CD4-positive, alpha-beta memory T cell (primary cell): ENCODE measurements at regions not wholly inside any gene's neighbourhood (a gene's known extent, or its start where the extent isn't known, plus 50 kb on each side); places are given as distances from the start of the nearest gene placed in this dataset.

Experiments
- CTCF ChIA-PET: fragments of 350-600 bp; sonication (Branson Sonifier 250); formaldehyde crosslinking; loops from one replicate; lab custom pipeline; 2021; ENCODE audit warnings: inconsistent platforms; ENCODE audit not compliant: partially characterized antibody; lab: Charles Lee
- POLR2A ChIA-PET: fragments of 350-600 bp; sonication (Branson Sonifier 250); formaldehyde crosslinking; loops from one replicate; lab custom pipeline; 2021; ENCODE audit not compliant: partially characterized antibody; lab: Charles Lee
- DNase-seq, 5 donors: peaks; one replicate each; pipeline versions ENCODE4 v3.0.0 to v3.0.0-alpha.2; 2020 to 2022; ENCODE audit warnings: mixed read lengths in 1 of 5
- H3K27ac ChIP-seq: one replicate; pipeline ENCODE4 v1.7.0; 2013; ENCODE audit warnings: low read depth, low read length
- H3K27me3 ChIP-seq: 2 replicates; pipeline ENCODE4 v1.7.0; 2013; ENCODE audit warnings: mild to moderate bottlenecking, low read length, moderate library complexity; ENCODE audit not compliant: insufficient read depth
- H3K36me3 ChIP-seq: 2 replicates; pipeline ENCODE4 v1.7.0; 2013; ENCODE audit warnings: mild to moderate bottlenecking, low read length, moderate library complexity; ENCODE audit not compliant: insufficient read depth
- H3K4me1 ChIP-seq: 2 replicates; pipeline ENCODE4 v1.7.0; 2013; ENCODE audit warnings: mild to moderate bottlenecking, low read length, moderate library complexity; ENCODE audit not compliant: insufficient read depth
- H3K4me3 ChIP-seq, 2 donors: one replicate each; pipeline ENCODE4 v1.7.0; 2013; ENCODE audit warnings: low read length in 2 of 2, mild to moderate bottlenecking in 1 of 2
- H3K9me3 ChIP-seq, 2 donors: one replicate each; pipeline ENCODE4 v1.7.0; 2013; ENCODE audit warnings: low read length in 2 of 2, control low read depth in 1 of 2; ENCODE audit not compliant: control insufficient read depth in 1 of 2
- H3K27ac Mint-ChIP-seq, 7 donors: one replicate each; pipeline ENCODE4 v1.8.0; 2020 to 2021; ENCODE audit warnings: mixed read lengths in 7 of 7, mild to moderate bottlenecking in 6 of 7, inconsistent platforms in 3 of 7, moderate library complexity in 3 of 7
- H3K27me3 Mint-ChIP-seq, 2 donors: one replicate each; pipeline ENCODE4 v1.8.0; 2020 to 2021; ENCODE audit warnings: mixed read lengths in 2 of 2
- H3K36me3 Mint-ChIP-seq, 2 donors: one replicate each; pipeline ENCODE4 v1.8.0; 2020 to 2021; ENCODE audit warnings: mixed read lengths in 2 of 2, inconsistent platforms in 1 of 2, mild to moderate bottlenecking in 1 of 2
- H3K4me1 Mint-ChIP-seq, 4 donors: one replicate each; pipeline ENCODE4 v1.8.0; 2020 to 2021; ENCODE audit warnings: mixed read lengths in 4 of 4, mild to moderate bottlenecking in 1 of 4
- H3K4me3 Mint-ChIP-seq, 8 donors: one replicate each; pipeline ENCODE4 v1.8.0; 2020 to 2021; ENCODE audit warnings: mixed read lengths in 8 of 8, mild to moderate bottlenecking in 7 of 8, moderate library complexity in 6 of 8, inconsistent platforms in 3 of 8
- H3K9me3 Mint-ChIP-seq, 8 donors: one replicate each; pipeline ENCODE4 v1.8.0; 2020 to 2021; ENCODE audit warnings: mixed read lengths in 8 of 8, mild to moderate bottlenecking in 5 of 8, inconsistent platforms in 3 of 8, moderate library complexity in 1 of 8
- intact Hi-C: fragments of 100-400 bp; cut with micrococcal nuclease; formaldehyde crosslinking; loops from one replicate; pipeline ENCODE4 v1.15.1; 2023

- CTCF ChIA-PET = no interaction called here
- DNase-seq = no peak
- Histone ChIP-seq H3K27ac (no peak overlapping the region), H3K36me3 (no peaks in the 10 kb centered on the region), H3K4me1 (no peaks in the 10 kb centered on the region), H3K4me3 (no peak overlapping the region), H3K27me3 (no peaks in the 10 kb centered on the region), H3K9me3 (no peaks in the 10 kb centered on the region)
- intact Hi-C loops = no loop called here
- H3K4me1 Mint-ChIP-seq = no peaks in the 10 kb centered on the region
- no peak overlapping the region for H3K4me3 Mint-ChIP-seq
- POLR2A ChIA-PET = no interaction called here
- H3K9me3 Mint-ChIP-seq = peaks cover 0 to 4% (median 0%) of the 10 kb centered on the region in 8 donors
- H3K27me3 Mint-ChIP-seq = no peaks in the 10 kb centered on the region
- no peaks in the 10 kb centered on the region for H3K36me3 Mint-ChIP-seq
- no peak overlapping the region for H3K27ac Mint-ChIP-seq
Measured at GRCh38 chr12:60174941-60175340, 579.1 kb downstream of the SLC16A7 start.

- no peak overlapping the region for H3K27ac Mint-ChIP-seq
- intact Hi-C loops = no loop called here
- Histone ChIP-seq H3K4me3 (no peak overlapping the region), H3K27me3 (no peaks in the 10 kb centered on the region), H3K4me1 (no peaks in the 10 kb centered on the region), H3K27ac (no peak overlapping the region), H3K9me3 (no peaks in the 10 kb centered on the region), H3K36me3 (no peaks in the 10 kb centered on the region)
- H3K4me1 Mint-ChIP-seq = no peaks in the 10 kb centered on the region
- no peaks in the 10 kb centered on the region for H3K27me3 Mint-ChIP-seq
- H3K9me3 Mint-ChIP-seq = peaks cover 0 to 4% (median 0%) of the 10 kb centered on the region in 8 donors
- no peaks in the 10 kb centered on the region for H3K36me3 Mint-ChIP-seq
- ChIA-PET CTCF (no interaction called here), POLR2A (no interaction called here)
- H3K4me3 Mint-ChIP-seq = no peak overlapping the region
- DNase-seq = no peak
Measured at GRCh38 chr12:60176891-60177290, 581.1 kb downstream of the SLC16A7 start.

GRCh38 chr12:60180298-60180697, 584.5 kb downstream of the SLC16A7 start:
- no peak overlapping the region for H3K27ac ChIP-seq
- H3K27me3 Mint-ChIP-seq = no peaks in the 10 kb centered on the region
- H3K4me1 Mint-ChIP-seq = no peaks in the 10 kb centered on the region
- H3K9me3 Mint-ChIP-seq = peaks cover 0 to 4% (median 0%) of the 10 kb centered on the region in 8 donors
- no peak overlapping the region for H3K4me3 ChIP-seq
- H3K36me3 ChIP-seq = no peaks in the 10 kb centered on the region
- no peak overlapping the region for H3K27ac Mint-ChIP-seq
- intact Hi-C loops = no loop called here
- no peak for DNase-seq
- CTCF ChIA-PET = no interaction called here
- H3K4me1 ChIP-seq = no peaks in the 10 kb centered on the region
- no peaks in the 10 kb centered on the region for H3K27me3 ChIP-seq
- no peaks in the 10 kb centered on the region for H3K9me3 ChIP-seq
- POLR2A ChIA-PET = no interaction called here
- H3K36me3 Mint-ChIP-seq = no peaks in the 10 kb centered on the region
- H3K4me3 Mint-ChIP-seq = no peak overlapping the region

GRCh38 chr12:60182354-60182753, 586.5 kb downstream of the SLC16A7 start:
- Mint-ChIP-seq H3K4me3 (no peak overlapping the region), H3K9me3 (peaks cover 0 to 4% (median 0%) of the 10 kb centered on the region in 8 donors), H3K27me3 (no peaks in the 10 kb centered on the region), H3K27ac (no peak overlapping the region), H3K4me1 (no peaks in the 10 kb centered on the region), H3K36me3 (no peaks in the 10 kb centered on the region)
- intact Hi-C loops = no loop called here
- no peaks in the 10 kb centered on the region for H3K9me3 ChIP-seq
- no peak for DNase-seq
- ChIA-PET POLR2A (no interaction called here), CTCF (no interaction called here)
- H3K27ac ChIP-seq = no peak overlapping the region
- no peak overlapping the region for H3K4me3 ChIP-seq
- H3K4me1 ChIP-seq = no peaks in the 10 kb centered on the region
- no peaks in the 10 kb centered on the region for H3K27me3 ChIP-seq
- H3K36me3 ChIP-seq = no peaks in the 10 kb centered on the region

- DNase-seq = no peak
- Mint-ChIP-seq H3K4me1 (no peaks in the 10 kb centered on the region), H3K4me3 (no peak overlapping the region), H3K9me3 (peaks cover 0 to 2% (median 0%) of the 10 kb centered on the region in 8 donors), H3K27me3 (no peaks in the 10 kb centered on the region), H3K27ac (no peak overlapping the region), H3K36me3 (no peaks in the 10 kb centered on the region)
- intact Hi-C loops = no loop called here
- Histone ChIP-seq H3K4me1 (no peaks in the 10 kb centered on the region), H3K27ac (no peak overlapping the region), H3K4me3 (no peak overlapping the region), H3K9me3 (no peaks in the 10 kb centered on the region), H3K36me3 (no peaks in the 10 kb centered on the region), H3K27me3 (no peaks in the 10 kb centered on the region)
- ChIA-PET POLR2A (no interaction called here), CTCF (no interaction called here)
Measured at GRCh38 chr12:60184096-60184495, 588.3 kb downstream of the SLC16A7 start.

- Mint-ChIP-seq H3K36me3 (no peaks in the 10 kb centered on the region), H3K27me3 (no peaks in the 10 kb centered on the region), H3K4me1 (no peaks in the 10 kb centered on the region), H3K9me3 (peaks cover 0 to 4% (median 0%) of the 10 kb centered on the region in 8 donors), H3K27ac (no peak overlapping the region), H3K4me3 (no peak overlapping the region)
- Histone ChIP-seq H3K27ac (no peak overlapping the region), H3K9me3 (no peaks in the 10 kb centered on the region), H3K4me1 (no peaks in the 10 kb centered on the region), H3K27me3 (no peaks in the 10 kb centered on the region), H3K36me3 (no peaks in the 10 kb centered on the region), H3K4me3 (no peak overlapping the region)
- ChIA-PET POLR2A (no interaction called here), CTCF (no interaction called here)
- no peak for DNase-seq
- intact Hi-C loops = no loop called here
Measured at GRCh38 chr12:60185060-60185459, 589.2 kb downstream of the SLC16A7 start.

- H3K36me3 Mint-ChIP-seq = no peaks in the 10 kb centered on the region
- no peaks in the 10 kb centered on the region for H3K4me1 Mint-ChIP-seq
- DNase-seq = no peak
- Histone ChIP-seq H3K9me3 (no peaks in the 10 kb centered on the region), H3K4me1 (no peaks in the 10 kb centered on the region), H3K4me3 (no peak overlapping the region), H3K27me3 (no peaks in the 10 kb centered on the region), H3K36me3 (no peaks in the 10 kb centered on the region), H3K27ac (no peak overlapping the region)
- no peak overlapping the region for H3K27ac Mint-ChIP-seq
- intact Hi-C loops = no loop called here
- H3K9me3 Mint-ChIP-seq = peaks cover 0 to 6% (median under 1%) of the 10 kb centered on the region in 8 donors
- H3K4me3 Mint-ChIP-seq = no peak overlapping the region
- POLR2A ChIA-PET = no interaction called here
- CTCF ChIA-PET = no interaction called here
- no peaks in the 10 kb centered on the region for H3K27me3 Mint-ChIP-seq
Measured at GRCh38 chr12:60191271-60191670, 595.4 kb downstream of the SLC16A7 start.
